GM23248 (cell line): ENCODE measurements at regions not wholly inside any gene's neighbourhood (a gene's known extent, or its start where the extent isn't known, plus 50 kb on each side); places are given as distances from the start of the nearest gene placed in this dataset.

ENCODE experiments used
- EZH2 ChIP-seq: fragments of 200-600 bp; sonication (generic); IDR thresholded peaks from 2 replicates; pipeline ENCODE4 v1.6.1; 2018; ENCODE audit warnings: antibody characterized with exemption, mild to moderate bottlenecking; ENCODE audit not compliant: insufficient read depth, poor library complexity, severe bottlenecking
- EZH2phosphoT487 ChIP-seq: fragments of 200-600 bp; sonication (generic); IDR thresholded peaks from 2 replicates; pipeline ENCODE4 v1.6.1; 2018; ENCODE audit warnings: antibody characterized with exemption, moderate library complexity, mild to moderate bottlenecking, low read depth; ENCODE audit not compliant: insufficient read depth

DNA sequence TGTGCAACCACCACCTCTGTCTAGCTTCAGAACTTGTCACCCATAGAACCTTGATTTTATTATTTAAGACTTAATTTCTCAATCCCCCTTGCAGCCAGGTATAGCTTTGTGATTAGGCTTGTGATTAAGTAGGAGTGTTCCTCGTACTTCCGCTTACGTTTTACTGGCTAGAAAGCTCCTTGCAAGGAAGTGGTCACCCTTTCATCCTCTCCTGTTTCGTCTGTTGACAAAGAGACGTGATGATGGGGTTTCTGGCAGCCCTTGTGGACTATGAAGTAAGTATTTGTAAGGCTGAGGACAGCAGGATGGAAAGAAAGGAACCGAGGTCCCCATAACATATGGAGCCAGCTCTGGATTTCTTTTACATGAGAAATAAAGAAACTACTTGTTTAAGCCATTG, 86.5 kb upstream of the KDM7A start:
- TF ChIP-seq EZH2phosphoT487 (no peak), EZH2 (no peak)
